HEK293 (cell line): ENCODE measurements at regions not wholly inside any gene's neighbourhood (a gene's known extent, or its start where the extent isn't known, plus 50 kb on each side); places are given as distances from the start of the nearest gene placed in this dataset.
"Not testable (repeated sequence)": the region's sequence is repeated elsewhere in the genome, so short reads cannot be mapped to it uniquely, and the experiment has no call there.

Source experiments
- CTCF ChIA-PET: fragments of 350-600 bp; formaldehyde crosslinking; extraction: SDS; loops from one replicate; lab custom pipeline; 2021; ENCODE audit warnings: antibody characterized with exemption; lab: Yijun Ruan, JAX
- POLR2A ChIA-PET: fragments of 300-600 bp; formaldehyde crosslinking; extraction: SDS; loops from one replicate; lab custom pipeline; 2020; ENCODE audit warnings: antibody characterized with exemption, inconsistent platforms; lab: Yijun Ruan, JAX
- H3K27ac ChIP-seq: fragments of 200-500 bp; sonication (Bioruptor generic); 2 replicates; pipeline ENCODE4 v1.5.1; 2014; ENCODE audit warnings: low read depth, low read length, control low read depth, inconsistent platforms; ENCODE audit errors: extremely low read depth
- H3K36me3 ChIP-seq, 2 experiments: fragments of 200-500 bp in 1 of 2; sonication (Bioruptor generic) in 1 of 2; 1 replicate in 1 of 2; 2 replicates in 1 of 2; pipeline ENCODE4 v1.5.1; 2014 to 2017; ENCODE audit warnings: inconsistent platforms in 2 of 2, low read length in 2 of 2; ENCODE audit not compliant: control insufficient read depth in 2 of 2, insufficient read depth in 1 of 2
- H3K4me1 ChIP-seq: fragments of 200-500 bp; sonication (Bioruptor generic); 2 replicates; pipeline ENCODE4 v1.5.1; 2014; ENCODE audit warnings: mild to moderate bottlenecking, low read length, inconsistent platforms; ENCODE audit not compliant: control insufficient read depth, insufficient read depth
- H3K4me3 ChIP-seq: 2 replicates; pipeline ENCODE4 v1.5.1; 2011; ENCODE audit warnings: low read depth, mild to moderate bottlenecking, control low read depth, low read length, moderate library complexity
- H3K9me3 ChIP-seq: fragments of 200-500 bp; sonication (Bioruptor generic); 2 replicates; pipeline ENCODE4 v1.5.1; 2014; ENCODE audit warnings: low read depth, low read length, inconsistent platforms; ENCODE audit not compliant: control insufficient read depth, insufficient read depth
- CTCF ChIP-seq: fragments of 450-650 bp; formaldehyde crosslinking; IDR thresholded peaks from 2 replicates; pipeline ENCODE4 v1.5.1; 2016; ENCODE audit warnings: missing biosample characterization, missing genetic modification characterization
- GLIS2 ChIP-seq: fragments of 450-650 bp; formaldehyde crosslinking; IDR thresholded peaks from 2 replicates; pipeline ENCODE4 v1.5.1; 2016; ENCODE audit warnings: missing biosample characterization, missing genetic modification characterization
- HIC1 ChIP-seq: fragments of 450-650 bp; formaldehyde crosslinking; IDR thresholded peaks from 2 replicates; pipeline ENCODE4 v1.5.1; 2016; ENCODE audit warnings: missing biosample characterization, missing genetic modification characterization
- SALL2 ChIP-seq: fragments of 450-650 bp; formaldehyde crosslinking; IDR thresholded peaks from 2 replicates; pipeline ENCODE4 v1.5.0; 2017; ENCODE audit warnings: missing biosample characterization, mild to moderate bottlenecking, missing genetic modification characterization, borderline replicate concordance
- SP2 ChIP-seq: fragments of 450-650 bp; formaldehyde crosslinking; IDR thresholded peaks from 2 replicates; pipeline ENCODE4 v1.5.1; 2016; ENCODE audit warnings: missing biosample characterization, missing genetic modification characterization
- TRIM28 ChIP-seq: IDR thresholded peaks from 2 replicates; pipeline ENCODE4 v1.6.1; 2011; ENCODE audit warnings: low read length, control low read depth, borderline replicate concordance
- ZBTB17 ChIP-seq: fragments of 450-650 bp; formaldehyde crosslinking; IDR thresholded peaks from 2 replicates; pipeline ENCODE4 v1.5.1; 2016; ENCODE audit warnings: missing biosample characterization, missing genetic modification characterization
- ZBTB20 ChIP-seq: fragments of 450-650 bp; formaldehyde crosslinking; IDR thresholded peaks from 2 replicates; pipeline ENCODE4 v1.5.1; 2016; ENCODE audit warnings: missing biosample characterization, missing genetic modification characterization
- ZBTB26 ChIP-seq: fragments of 450-650 bp; formaldehyde crosslinking; optimal IDR thresholded peaks from 2 replicates; pipeline ENCODE3; 2016; ENCODE audit warnings: missing biosample characterization, mild to moderate bottlenecking, missing genetic modification characterization
- ZFP37 ChIP-seq: fragments of 450-650 bp; formaldehyde crosslinking; IDR thresholded peaks from 2 replicates; pipeline ENCODE4 v1.5.1; 2016; ENCODE audit warnings: missing biosample characterization, missing genetic modification characterization
- ZNF26 ChIP-seq: fragments of 450-650 bp; formaldehyde crosslinking; IDR thresholded peaks from 2 replicates; pipeline ENCODE4 v1.5.1; 2016; ENCODE audit warnings: missing biosample characterization, missing genetic modification characterization
- ZNF335 ChIP-seq: fragments of 450-650 bp; formaldehyde crosslinking; conservative IDR thresholded peaks from 2 replicates; pipeline ENCODE4 v1.5.1; 2016; ENCODE audit warnings: missing biosample characterization, missing genetic modification characterization
- ZNF501 ChIP-seq: fragments of 450-650 bp; formaldehyde crosslinking; IDR thresholded peaks from 2 replicates; pipeline ENCODE4 v1.5.1; 2016; ENCODE audit warnings: missing biosample characterization, missing genetic modification characterization
- ZNF558 ChIP-seq: fragments of 450-650 bp; formaldehyde crosslinking; IDR thresholded peaks from 2 replicates; pipeline ENCODE4 v1.5.1; 2016; ENCODE audit warnings: missing biosample characterization, missing genetic modification characterization
- ZNF768 ChIP-seq: fragments of 450-650 bp; formaldehyde crosslinking; IDR thresholded peaks from 2 replicates; pipeline ENCODE4 v1.5.1; 2018; ENCODE audit warnings: missing biosample characterization, mild to moderate bottlenecking, missing genetic modification characterization
- ZXDB ChIP-seq: fragments of 450-650 bp; formaldehyde crosslinking; IDR thresholded peaks from 2 replicates; pipeline ENCODE4 v1.5.1; 2016; ENCODE audit warnings: missing biosample characterization, missing genetic modification characterization

- TF ChIP-seq CTCF (tag by site-specific recombination) (peak; percentile 94), ZNF501 (tag by site-specific recombination) (peak; percentile 40; the same call in 1 of the 2 replicates), SALL2 (tag by site-specific recombination) (no peak), ZNF335 (tag by site-specific recombination) (no peak; the same call in 1 of the 2 replicates), ZFP37 (tag by site-specific recombination) (no peak), GLIS2 (tag by site-specific recombination) (peak; percentile 55; the same call in 1 of the 2 replicates)
Observed at GRCh38 chr2:131673400-131674173, 145.9 kb downstream of the CCDC74A start (continued).

GRCh38 chr2:131674174-131674507 is 146.5 kb downstream of the CCDC74A start:
- H3K27ac ChIP-seq = no peak overlapping the region
- H3K4me3 ChIP-seq = no peak overlapping the region
- no peak for TF ChIP-seq ZNF768 (tag by site-specific recombination)
- peak; percentile 87; the same call in 1 of the 2 replicates for TF ChIP-seq HIC1
- 0 out of 2 replicates have a peak, but pooled peaks have one; percentile 31 for TF ChIP-seq ZFP37 (tag by site-specific recombination)
- ChIA-PET CTCF (interaction anchor here (0.6 to 3.3 kb wide), 10 partner anchors 11 to 651 kb away, joined by 3 to 29 read pairs (median 5); no protein-coding TSS in a partner anchor), POLR2A (interaction anchor here (2.6 kb wide), 1 partner anchor 8 kb away, joined by 18 read pairs; no protein-coding TSS in a partner anchor)
- H3K4me1 ChIP-seq = no peaks in the 10 kb centered on the region
- H3K9me3 ChIP-seq = no peaks in the 10 kb centered on the region
- H3K36me3 ChIP-seq = no peaks in the 10 kb centered on the region

GRCh38 chr2:131681611-131682121 is 154.0 kb downstream of the CCDC74A start:
- peaks cover 0 to 13% of the 10 kb centered on the region in 2 experiments; a peak in 1 of 3 replicates for H3K36me3 ChIP-seq
- CTCF ChIA-PET = interaction anchor here (0.7 to 1.8 kb wide), 3 partner anchors 9 to 120 kb away, joined by 3 to 12 read pairs (median 4); no protein-coding TSS in a partner anchor
- H3K4me1 ChIP-seq = not testable (repeated sequence)
- TF ChIP-seq ZBTB20 (0 out of 2 replicates have a peak, but pooled peaks have one; percentile 5), SP2 (tag by site-specific recombination) (peak; percentile 52), ZNF335 (tag by site-specific recombination) (peak; percentile 75)
- TF ChIP-seq, all 188 proteins: peak for 3; not testable (repeated sequence) for 185
- not testable (repeated sequence) for H3K27ac ChIP-seq, H3K9me3 ChIP-seq
- POLR2A ChIA-PET = interaction anchor here (0.6 to 1.8 kb wide), 5 partner anchors 9 to 189 kb away, joined by 3 to 18 read pairs (median 5); no protein-coding TSS in a partner anchor
- peak overlapping the region; percentile 51 for H3K4me3 ChIP-seq

GRCh38 chr2:131682122-131682944 is 154.6 kb downstream of the CCDC74A start:
- peak overlapping the region; percentile 34; the same call in 1 of the 2 replicates for H3K27ac ChIP-seq
- CTCF ChIA-PET = interaction anchor here (0.7 to 1.8 kb wide), 5 partner anchors 10 to 120 kb away, joined by 3 to 12 read pairs (median 4); no protein-coding TSS in a partner anchor
- POLR2A ChIA-PET = interaction anchor here (0.6 to 1.8 kb wide), 5 partner anchors 9 to 190 kb away, joined by 3 to 18 read pairs (median 5); no protein-coding TSS in a partner anchor
- no peak for TF ChIP-seq ZNF26 (tag by site-specific recombination)
- TF ChIP-seq ZBTB26 (tag by site-specific recombination) = peak; percentile 62
- peak; percentile 54; the same call in 1 of the 2 replicates for TF ChIP-seq TRIM28
- peak; percentile 50; the same call in 1 of the 2 replicates for TF ChIP-seq ZBTB17 (tag by site-specific recombination)
- no peak for TF ChIP-seq ZNF558
- peak; percentile 51 for TF ChIP-seq ZXDB (tag by site-specific recombination)

More at GRCh38 chr2:131682122-131682944, 154.6 kb downstream of the CCDC74A start:
- peaks cover 5% of the 10 kb centered on the region for H3K4me1 ChIP-seq
- H3K9me3 ChIP-seq = no peaks in the 10 kb centered on the region
- peaks cover 0 to 20% of the 10 kb centered on the region in 2 experiments; a peak in 1 of 3 replicates for H3K36me3 ChIP-seq
- H3K4me3 ChIP-seq = peak overlapping the region; percentile 51
